SK-N-SH (cell line): ENCODE measurements at regions not wholly inside any gene's neighbourhood (a gene's known extent, or its start where the extent isn't known, plus 50 kb on each side); places are given as distances from the start of the nearest gene placed in this dataset.

Experiments used
- CTCF ChIA-PET: fragments of 300-600, 350-600 bp; formaldehyde crosslinking; extraction: SDS; loops from one replicate; lab custom pipeline; 2021; lab: Yijun Ruan, JAX
- POLR2A ChIA-PET: fragments of 350-600 bp; sonication (Branson Sonifier 250); formaldehyde crosslinking; extraction: SDS; loops from one replicate; lab custom pipeline; 2020; ENCODE audit warnings: antibody characterized with exemption, inconsistent platforms; lab: Yijun Ruan, JAX
- DNase-seq: peaks from one replicate; pipeline ENCODE4 v3.0.0; 2012
- H2AFZ ChIP-seq: fragments of 200-600 bp; sonication (generic); 2 replicates; pipeline ENCODE4 v1.8.1; 2016; ENCODE audit warnings: antibody characterized with exemption, mild to moderate bottlenecking, low read depth
- H3F3A ChIP-seq: fragments of 200-600 bp; sonication (generic); replicated peaks from 2 replicates; pipeline ENCODE3; 2016; ENCODE audit warnings: antibody characterized with exemption, mild to moderate bottlenecking; ENCODE audit not compliant: insufficient read depth
- H3K27ac ChIP-seq, 2 experiments: fragments of 200-500 bp in 1 of 2; fragments of 200-600 bp in 1 of 2; sonication (Bioruptor generic) in 1 of 2; sonication (generic), shearing (Covaris generic) in 1 of 2; 2 replicates each; pipeline versions ENCODE4 v1.5.1 to v1.6.1; 2014 to 2016; ENCODE audit warnings: low read depth in 2 of 2, inconsistent platforms in 1 of 2, low read length in 1 of 2, mild to moderate bottlenecking in 1 of 2, mixed read lengths in 1 of 2
- H3K27me3 ChIP-seq: fragments of 200-600 bp; sonication (generic), shearing (Covaris generic); 2 replicates; pipeline ENCODE4 v1.6.1; 2016; ENCODE audit warnings: mixed run types; ENCODE audit not compliant: insufficient read depth
- H3K36me3 ChIP-seq, 2 experiments: fragments of 200-500 bp in 1 of 2; fragments of 200-600 bp in 1 of 2; sonication (Bioruptor generic) in 1 of 2; sonication (generic) in 1 of 2; replicated peaks in 1 of 2; 2 replicates each; pipeline versions ENCODE3 to v1.5.1; 2014 to 2016; ENCODE audit warnings: low read length in 1 of 2, mild to moderate bottlenecking in 1 of 2; ENCODE audit not compliant: insufficient read depth in 2 of 2, control insufficient read depth in 1 of 2
- H3K4me1 ChIP-seq, 2 experiments: fragments of 200-500 bp in 1 of 2; fragments of 200-600 bp in 1 of 2; sonication (Bioruptor generic) in 1 of 2; sonication (generic), shearing (Covaris generic) in 1 of 2; 2 replicates each; pipeline versions ENCODE4 v1.5.1 to v1.6.1; 2014 to 2016; ENCODE audit warnings: low read depth in 1 of 2, low read length in 1 of 2, mixed run types in 1 of 2; ENCODE audit not compliant: insufficient read depth in 2 of 2, control insufficient read depth in 1 of 2
- H3K4me2 ChIP-seq: fragments of 200-600 bp; sonication (generic), shearing (Covaris generic); 2 replicates; pipeline ENCODE4 v1.6.1; 2017; ENCODE audit warnings: mixed run types
- H3K4me3 ChIP-seq, 2 experiments: fragments of 200-500 bp in 1 of 2; fragments of 200-600 bp in 1 of 2; sonication (Bioruptor generic) in 1 of 2; sonication (generic), shearing (Covaris generic) in 1 of 2; 2 replicates each; pipeline versions ENCODE4 v1.5.1 to v1.8.1; 2014 to 2016; ENCODE audit warnings: low read depth in 2 of 2, inconsistent platforms in 1 of 2, low read length in 1 of 2, mild to moderate bottlenecking in 1 of 2, mixed read lengths in 1 of 2, moderate library complexity in 1 of 2
- H3K79me2 ChIP-seq: fragments of 200-600 bp; sonication (generic); 2 replicates; pipeline ENCODE4 v1.8.1; 2017; ENCODE audit warnings: mild to moderate bottlenecking; ENCODE audit not compliant: insufficient read depth
- H3K9ac ChIP-seq: fragments of 200-600 bp; sonication (generic); 2 replicates; pipeline ENCODE4 v1.6.1; 2017; ENCODE audit warnings: mixed run types
- H3K9me2 ChIP-seq: fragments of 200-600 bp; sonication (generic); 2 replicates; pipeline ENCODE4 v1.6.1; 2017; ENCODE audit warnings: mixed run types
- H3K9me3 ChIP-seq: fragments of 200-600 bp; sonication (generic); 2 replicates; pipeline ENCODE4 v1.6.1; 2017; ENCODE audit warnings: mixed run types, mild to moderate bottlenecking, moderate library complexity
- H4K20me1 ChIP-seq: fragments of 200-600 bp; sonication (generic); 2 replicates; pipeline ENCODE4 v1.6.1; 2017; ENCODE audit warnings: mild to moderate bottlenecking, mixed run types; ENCODE audit not compliant: insufficient read depth
- CTCF ChIP-seq: fragments of 200-600 bp; sonication (generic); IDR thresholded peaks from 2 replicates; pipeline ENCODE4 v1.6.1; 2017; ENCODE audit warnings: antibody characterized with exemption, mild to moderate bottlenecking, moderate library complexity
- ELF1 ChIP-seq: IDR thresholded peaks from 2 replicates; pipeline ENCODE4 v1.4.0; 2012
- EP300 ChIP-seq, 2 experiments: IDR thresholded peaks; 2 replicates each; pipeline versions ENCODE4 v1.4.0 to v1.6.1; 2012; ENCODE audit warnings: borderline replicate concordance in 1 of 2, low read depth in 1 of 2, low read length in 1 of 2
- EZH2phosphoT487 ChIP-seq: fragments of 200-600 bp; sonication (generic); IDR thresholded peaks from 2 replicates; pipeline ENCODE4 v1.6.1; 2017; ENCODE audit warnings: low read depth, mixed run types, mild to moderate bottlenecking, antibody characterized with exemption, moderate library complexity, borderline replicate concordance
- FOSL2 ChIP-seq: IDR thresholded peaks from 2 replicates; pipeline ENCODE4 v1.4.0; 2012; ENCODE audit warnings: low read depth, mild to moderate bottlenecking, moderate library complexity, borderline replicate concordance
- FOXJ3 ChIP-seq: sonication (generic); formaldehyde crosslinking; IDR thresholded peaks from 2 replicates; pipeline ENCODE4 v1.5.1; 2020; ENCODE audit warnings: mild to moderate bottlenecking, missing genetic modification reagents
- MEF2A ChIP-seq: IDR thresholded peaks from 2 replicates; pipeline ENCODE4 v1.4.0; 2012; ENCODE audit warnings: low read depth, borderline replicate concordance
- POLR2AphosphoS5 ChIP-seq: IDR thresholded peaks from 2 replicates; pipeline ENCODE4 v1.6.1; 2012; ENCODE audit warnings: low read depth, low read length
- RAD21 ChIP-seq: IDR thresholded peaks from 2 replicates; pipeline ENCODE4 v1.6.1; 2012; ENCODE audit warnings: mild to moderate bottlenecking, low read length
- RXRA ChIP-seq: IDR thresholded peaks from 2 replicates; pipeline ENCODE4 v1.4.0; 2012; ENCODE audit warnings: low read depth, mild to moderate bottlenecking, borderline replicate concordance
- TAF1 ChIP-seq: IDR thresholded peaks from 2 replicates; pipeline ENCODE4 v1.6.1; 2012; ENCODE audit warnings: low read depth, mild to moderate bottlenecking, low read length, moderate library complexity, borderline replicate concordance
- TEAD4 ChIP-seq: IDR thresholded peaks from 2 replicates; pipeline ENCODE4 v1.4.0; 2012; ENCODE audit warnings: mild to moderate bottlenecking, borderline replicate concordance; ENCODE audit not compliant: insufficient read depth
- YY1 ChIP-seq: IDR thresholded peaks from 2 replicates; pipeline ENCODE4 v1.4.0; 2012; ENCODE audit warnings: low read depth, mild to moderate bottlenecking
- ZBTB33 ChIP-seq: IDR thresholded peaks from 2 replicates; pipeline ENCODE4 v1.4.0; 2012; ENCODE audit warnings: low read depth, borderline replicate concordance
- WGBS: methylation state at CpG from one replicate; pipeline ENCODE4 v1.1.6; 2017; ENCODE audit warnings: low lambda C conversion rate; 5-methylcytosine and 5-hydroxymethylcytosine counted together

- Histone ChIP-seq H3F3A (no peaks in the 10 kb centered on the region), H4K20me1 (no peaks in the 10 kb centered on the region), H3K4me2 (no peak overlapping the region), H3K9ac (no peak overlapping the region), H3K36me3 (no peaks in the 10 kb centered on the region), H3K27me3 (no peaks in the 10 kb centered on the region; the same call in 1 of the 2 replicates), H3K27ac (no peak overlapping the region), H3K9me3 (no peaks in the 10 kb centered on the region), H2AFZ (no peak overlapping the region), H3K4me3 (no peak overlapping the region), H3K9me2 (no peaks in the 10 kb centered on the region), H3K4me1 (no peaks in the 10 kb centered on the region), H3K79me2 (no peaks in the 10 kb centered on the region)
- ChIA-PET POLR2A (no interaction called here), CTCF (no interaction called here)
- DNase-seq, result no peak
- WGBS, result 0% methylated on average over 1 of the region's 1 CpG
- TF ChIP-seq ZBTB33 (no peak), YY1 (no peak), RXRA (no peak)
Observed at GRCh38 chr14:28272270-28272669, 494.3 kb upstream of the FOXG1 start.

- DNase-seq, result no peak
- Histone ChIP-seq H3K4me1 (no peaks in the 10 kb centered on the region), H3F3A (no peaks in the 10 kb centered on the region), H3K27me3 (no peaks in the 10 kb centered on the region; the same call in 1 of the 2 replicates), H3K79me2 (no peaks in the 10 kb centered on the region), H3K27ac (no peak overlapping the region), H2AFZ (no peak overlapping the region), H4K20me1 (no peaks in the 10 kb centered on the region), H3K4me3 (no peak overlapping the region), H3K36me3 (no peaks in the 10 kb centered on the region), H3K9me3 (no peaks in the 10 kb centered on the region), H3K9ac (no peak overlapping the region), H3K9me2 (no peaks in the 10 kb centered on the region), H3K4me2 (no peak overlapping the region)
- ChIA-PET POLR2A (no interaction called here), CTCF (no interaction called here)
- 7% methylated on average over 5 of the region's 5 CpGs for WGBS
- TF ChIP-seq MEF2A, result no peak
- TF ChIP-seq EZH2phosphoT487, result no peak
- TF ChIP-seq EP300 (IDR thresholded peaks at IDR 0.05; ENCODE audit: borderline replicate concordance in 1 of 2, low read depth in 1 of 2, low read length in 1 of 2), result no peak
- TF ChIP-seq TEAD4, result no peak
- no peak for TF ChIP-seq FOSL2
- TF ChIP-seq ELF1, result no peak
- no peak for TF ChIP-seq RAD21
- no peak for TF ChIP-seq CTCF
- TF ChIP-seq TAF1, result no peak
- no peak for TF ChIP-seq FOXJ3 (CRISPR knock-in tag)
- no peak for TF ChIP-seq YY1
- no peak for TF ChIP-seq POLR2AphosphoS5
Observed at GRCh38 chr14:28280530-28280929, 486.1 kb upstream of the FOXG1 start.
